Neuronal stem cell (in vitro differentiated cells): ENCODE measurements at regions not wholly inside any gene's neighbourhood (a gene's known extent, or its start where the extent isn't known, plus 50 kb on each side); places are given as distances from the start of the nearest gene placed in this dataset.

Experiments
- DNase-seq: peaks from one replicate; pipeline ENCODE4 v3.0.0-alpha.2; 2013; ENCODE audit warnings: low spot score
- H2AFZ ChIP-seq: one replicate; pipeline ENCODE4 v1.6.1; 2013; ENCODE audit warnings: mild to moderate bottlenecking, low read length, inconsistent platforms
- H2AK5ac ChIP-seq: 2 replicates; pipeline ENCODE4 v1.6.1; 2013; ENCODE audit warnings: low read depth, mild to moderate bottlenecking, inconsistent platforms, low read length, moderate library complexity, mixed read lengths
- H2BK120ac ChIP-seq: 2 replicates; pipeline ENCODE4 v1.6.1; 2013; ENCODE audit warnings: low read depth, mild to moderate bottlenecking, inconsistent platforms, low read length, moderate library complexity, mixed read lengths
- H2BK12ac ChIP-seq: one replicate; pipeline ENCODE4 v1.6.1; 2013; ENCODE audit warnings: low read length, inconsistent platforms
- H2BK15ac ChIP-seq: 2 replicates; pipeline ENCODE4 v1.6.1; 2013; ENCODE audit warnings: mild to moderate bottlenecking, low read length, inconsistent platforms, mixed read lengths
- H2BK5ac ChIP-seq: one replicate; pipeline ENCODE4 v1.6.1; 2013; ENCODE audit warnings: inconsistent platforms, mild to moderate bottlenecking, low read length, moderate library complexity
- H3K14ac ChIP-seq: one replicate; pipeline ENCODE4 v1.6.1; 2013; ENCODE audit warnings: low read length, inconsistent platforms
- H3K18ac ChIP-seq: 2 replicates; pipeline ENCODE4 v1.6.1; 2013; ENCODE audit warnings: low read length, inconsistent platforms
- H3K23ac ChIP-seq: 2 replicates; pipeline ENCODE4 v1.6.1; 2013; ENCODE audit warnings: low read depth, mild to moderate bottlenecking, mixed read lengths, low read length, inconsistent platforms; ENCODE audit not compliant: poor library complexity
- H3K27ac ChIP-seq: replicated peaks from 3 replicates; pipeline ENCODE4 v1.5.1; 2013; ENCODE audit warnings: low read length, inconsistent platforms
- H3K27me3 ChIP-seq, 3 experiments: 2 replicates each; pipeline ENCODE4 v1.6.1; 2013; ENCODE audit warnings: low read length in 3 of 3, mild to moderate bottlenecking in 2 of 3, inconsistent platforms in 1 of 3, low read depth in 1 of 3, mixed read lengths in 1 of 3, moderate library complexity in 1 of 3; ENCODE audit not compliant: control insufficient read depth in 3 of 3, insufficient read depth in 3 of 3
- H3K36me3 ChIP-seq, 2 donors: replicated peaks in 1 of 2; 2 replicates each; pipeline ENCODE4 v1.6.1; 2013; ENCODE audit warnings: low read length in 2 of 2; ENCODE audit not compliant: control insufficient read depth in 2 of 2, insufficient read depth in 2 of 2
- H3K4ac ChIP-seq: 2 replicates; pipeline ENCODE4 v1.6.1; 2013; ENCODE audit warnings: inconsistent platforms, mild to moderate bottlenecking, low read length, moderate library complexity
- H3K4me1 ChIP-seq, 2 donors: 1 replicate in 1 of 2; 2 replicates in 1 of 2; pipeline ENCODE4 v1.6.1; 2013; ENCODE audit warnings: low read length in 2 of 2, low read depth in 1 of 2; ENCODE audit not compliant: control insufficient read depth in 2 of 2, insufficient read depth in 1 of 2
- H3K4me2 ChIP-seq: one replicate; pipeline ENCODE4 v1.6.1; 2013; ENCODE audit warnings: mild to moderate bottlenecking, low read length, inconsistent platforms; ENCODE audit not compliant: insufficient read depth, poor library complexity, severe bottlenecking
- H3K4me3 ChIP-seq, 2 donors: 2 replicates each; pipeline ENCODE4 v1.5.1; 2013; ENCODE audit warnings: low read length in 2 of 2, mild to moderate bottlenecking in 2 of 2, inconsistent platforms in 1 of 2, moderate library complexity in 1 of 2
- H3K79me1 ChIP-seq: one replicate; pipeline ENCODE4 v1.6.1; 2013; ENCODE audit warnings: low read depth, mild to moderate bottlenecking, inconsistent platforms, low read length, moderate library complexity
- H3K9ac ChIP-seq: one replicate; pipeline ENCODE4 v1.6.1; 2013; ENCODE audit warnings: mild to moderate bottlenecking, low read depth, low read length, inconsistent platforms; ENCODE audit not compliant: poor library complexity
- H3K9me3 ChIP-seq, 2 donors: replicated peaks in 1 of 2; 2 replicates each; pipeline versions ENCODE3 to v1.6.1; 2013; ENCODE audit warnings: low read length in 2 of 2, mild to moderate bottlenecking in 2 of 2, inconsistent platforms in 1 of 2, low read depth in 1 of 2, mixed read lengths in 1 of 2, moderate library complexity in 1 of 2; ENCODE audit not compliant: control insufficient read depth in 2 of 2, insufficient read depth in 1 of 2
- H4K8ac ChIP-seq: one replicate; pipeline ENCODE4 v1.6.1; 2013; ENCODE audit warnings: low read depth, mild to moderate bottlenecking, inconsistent platforms, low read length, moderate library complexity
- H4K91ac ChIP-seq: one replicate; pipeline ENCODE4 v1.6.1; 2013; ENCODE audit warnings: low read length, low read depth, mild to moderate bottlenecking, inconsistent platforms; ENCODE audit not compliant: poor library complexity
- WGBS, 2 donors: extraction: QIAGEN DNeasy Blood & Tissue Kit; methylation state at CpG; one replicate each; pipeline ENCODE4 v1.1.7; 2013; ENCODE audit warnings: missing lambda C conversion rate in 2 of 2, mixed read lengths in 1 of 2; ENCODE audit not compliant: insufficient read length in 2 of 2, insufficient replicate concordance in 1 of 2; ENCODE audit errors: extremely low coverage in 2 of 2; 5-methylcytosine and 5-hydroxymethylcytosine counted together

DNA sequence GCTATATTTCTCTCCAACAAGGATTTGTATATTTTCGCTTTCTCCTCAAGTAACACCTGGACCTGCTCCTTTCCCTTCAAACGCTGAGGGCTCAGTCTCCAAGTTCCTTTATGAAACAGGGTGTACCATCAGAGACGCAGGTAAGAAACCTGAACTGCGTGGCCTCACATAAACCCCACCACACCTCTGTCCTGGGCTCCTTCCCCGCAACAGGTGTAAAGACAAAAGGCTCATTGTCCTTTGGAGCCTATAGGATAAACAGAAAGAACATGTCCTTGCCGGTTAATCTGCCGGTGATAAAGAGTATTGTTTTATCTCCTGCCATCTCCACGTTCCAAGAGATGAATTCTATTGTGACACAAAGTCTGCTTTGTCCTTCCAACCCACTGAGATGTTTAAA lies 111.8 kb upstream of the ADAMTS9 start:
- no peak for DNase-seq
- WGBS, 2 donors: no CpG with 5 or more reads among the region's 8 CpGs

GRCh38 chr3:64798316-64798715 lies 110.5 kb upstream of the ADAMTS9 start:
- H3K27ac ChIP-seq: no peak overlapping the region
- no CpG with 5 or more reads among the region's 5 CpGs for WGBS, 2 donors
- no peak overlapping the region for H4K91ac ChIP-seq
- H3K36me3 ChIP-seq: no peaks in the 10 kb centered on the region
- DNase-seq: no peak
- H3K79me1 ChIP-seq: no peaks in the 10 kb centered on the region
- no peak overlapping the region for H3K9ac ChIP-seq
- H3K18ac ChIP-seq: no peak overlapping the region
- H2BK5ac ChIP-seq: no peak overlapping the region
- H2AFZ ChIP-seq: no peak overlapping the region
- no peak overlapping the region for H2BK12ac ChIP-seq
- H3K14ac ChIP-seq: no peak overlapping the region
- no peak overlapping the region for H2BK15ac ChIP-seq
- no peak overlapping the region for H3K4me2 ChIP-seq
- H3K4ac ChIP-seq: no peak overlapping the region
- H3K27me3 ChIP-seq: no peaks in the 10 kb centered on the region
- H3K4me3 ChIP-seq: no peak overlapping the region
- H3K23ac ChIP-seq: no peak overlapping the region
- H2AK5ac ChIP-seq: no peak overlapping the region
- no peak overlapping the region for H4K8ac ChIP-seq
- H3K4me1 ChIP-seq: peaks cover 0 to 4% of the 10 kb centered on the region in 2 donors
- H2BK120ac ChIP-seq: no peak overlapping the region
- H3K9me3 ChIP-seq: no peaks in the 10 kb centered on the region

More for the DNA sequence above, 111.8 kb upstream of the ADAMTS9 start:
- H2BK120ac ChIP-seq: no peak overlapping the region
- H3K27ac ChIP-seq: no peak overlapping the region
- no peaks in the 10 kb centered on the region for H3K36me3 ChIP-seq
- no peak overlapping the region for H2BK5ac ChIP-seq
- H3K4me3 ChIP-seq: no peak overlapping the region
- H3K9me3 ChIP-seq: no peaks in the 10 kb centered on the region
- H2BK15ac ChIP-seq: no peak overlapping the region
- H3K79me1 ChIP-seq: no peaks in the 10 kb centered on the region
- H3K23ac ChIP-seq: no peak overlapping the region
- peaks cover 0 to 4% of the 10 kb centered on the region in 2 donors for H3K4me1 ChIP-seq
- no peak overlapping the region for H3K4me2 ChIP-seq
- H3K27me3 ChIP-seq: no peaks in the 10 kb centered on the region
- no peak overlapping the region for H3K14ac ChIP-seq
- H2AFZ ChIP-seq: no peak overlapping the region
- no peak overlapping the region for H3K18ac ChIP-seq
- H2AK5ac ChIP-seq: no peak overlapping the region
- H3K9ac ChIP-seq: no peak overlapping the region
- H3K4ac ChIP-seq: no peak overlapping the region
- H2BK12ac ChIP-seq: no peak overlapping the region
- no peak overlapping the region for H4K8ac ChIP-seq
- no peak overlapping the region for H4K91ac ChIP-seq

GRCh38 chr3:64796607-64797399 lies 109.0 kb upstream of the ADAMTS9 start:
- H2AK5ac ChIP-seq: no peak overlapping the region
- no peak overlapping the region for H2BK15ac ChIP-seq
- no peaks in the 10 kb centered on the region for H3K9me3 ChIP-seq
- H3K14ac ChIP-seq: no peak overlapping the region
- H3K23ac ChIP-seq: no peak overlapping the region
- H3K4ac ChIP-seq: no peak overlapping the region
- H3K4me3 ChIP-seq: no peak overlapping the region
- no peak overlapping the region for H3K9ac ChIP-seq
- no peaks in the 10 kb centered on the region for H3K27me3 ChIP-seq
- H2AFZ ChIP-seq: peak overlapping the region; percentile 35
- no CpG with 5 or more reads among the region's 7 CpGs for WGBS, 2 donors
- H3K27ac ChIP-seq: no peak overlapping the region
- DNase-seq: no peak
- no peak overlapping the region for H2BK120ac ChIP-seq
- no peak overlapping the region for H4K91ac ChIP-seq
- no peak overlapping the region for H4K8ac ChIP-seq
- no peaks in the 10 kb centered on the region for H3K79me1 ChIP-seq
- no peak overlapping the region for H2BK12ac ChIP-seq
- H3K36me3 ChIP-seq: no peaks in the 10 kb centered on the region
- no peak overlapping the region for H3K18ac ChIP-seq
- no peak overlapping the region for H2BK5ac ChIP-seq
- no peak overlapping the region for H3K4me2 ChIP-seq
- peaks cover 0 to 4% of the 10 kb centered on the region in 2 donors for H3K4me1 ChIP-seq

GRCh38 chr3:64792445-64792844 lies 104.6 kb upstream of the ADAMTS9 start:
- Histone ChIP-seq H2AFZ (no peak overlapping the region), H3K18ac (no peak overlapping the region), H2BK5ac (no peak overlapping the region), H3K36me3 (no peaks in the 10 kb centered on the region), H2BK15ac (no peak overlapping the region), H4K8ac (no peak overlapping the region), H3K14ac (no peak overlapping the region), H3K4me2 (no peak overlapping the region), H3K27ac (no peak overlapping the region), H3K9ac (no peak overlapping the region), H4K91ac (no peak overlapping the region), H2BK12ac (no peak overlapping the region), H2AK5ac (no peak overlapping the region), H3K79me1 (no peaks in the 10 kb centered on the region), H3K9me3 (no peaks in the 10 kb centered on the region), H3K23ac (no peak overlapping the region), H2BK120ac (no peak overlapping the region), H3K27me3 (no peaks in the 10 kb centered on the region), H3K4me1 (no peaks in the 10 kb centered on the region), H3K4ac (no peak overlapping the region), H3K4me3 (no peak overlapping the region)
- no peak for DNase-seq
- 100% methylated on average over 1 of the region's 3 CpGs; no CpG with 5 or more reads in 1 of the 2 donors for WGBS, 2 donors
